Head of caudate nucleus (tissue), 42 donors: ENCODE measurements at regions not wholly inside any gene's neighbourhood (a gene's known extent, or its start where the extent isn't known, plus 50 kb on each side); places are given as distances from the start of the nearest gene placed in this dataset.
A peak's percentile ranks its signal among the peaks of the same experiment; 100 is the strongest.

Experiments used
- DNase-seq, 42 donors: peaks; one replicate each; pipeline versions ENCODE4 v3.0.0 to v3.0.0-alpha.2; 2020 to 2021; ENCODE audit warnings: mixed read lengths in 7 of 42
- intact Hi-C: fragments of 100-400 bp; cut with DNase I; formaldehyde crosslinking; loops from one replicate; pipeline ENCODE4 v1.15.0; 2022

DNA sequence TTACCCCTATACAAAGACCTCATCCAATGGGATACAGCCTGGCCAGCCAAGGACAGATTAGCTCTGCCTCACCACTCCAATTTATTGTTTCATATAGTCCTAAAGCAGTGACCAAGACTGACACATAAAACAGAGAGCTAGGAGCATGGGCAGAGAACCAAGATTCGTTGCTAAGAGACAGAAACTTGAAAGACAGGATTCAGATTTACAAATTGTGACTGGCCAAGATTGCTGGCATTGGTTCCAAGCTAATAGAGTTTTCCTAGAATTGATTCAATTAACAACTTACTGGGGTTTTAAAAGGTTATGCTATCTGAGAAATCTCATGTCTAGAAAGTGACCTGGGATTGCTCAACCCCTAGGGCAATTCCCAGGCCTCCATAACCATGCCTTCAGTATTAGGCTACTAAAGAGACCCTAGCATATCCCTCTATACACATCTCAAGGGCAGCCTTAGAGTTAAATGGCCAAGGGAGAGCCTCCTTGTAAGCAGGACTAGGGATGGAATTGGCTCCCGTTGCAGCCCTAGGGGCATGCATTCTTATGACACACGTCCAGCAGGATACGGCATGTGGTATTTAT, 75.6 kb downstream of the ICOS start:
- DNase-seq, result peak in 12 of 42 donors; percentile 6 to 63 (median 25)

DNA sequence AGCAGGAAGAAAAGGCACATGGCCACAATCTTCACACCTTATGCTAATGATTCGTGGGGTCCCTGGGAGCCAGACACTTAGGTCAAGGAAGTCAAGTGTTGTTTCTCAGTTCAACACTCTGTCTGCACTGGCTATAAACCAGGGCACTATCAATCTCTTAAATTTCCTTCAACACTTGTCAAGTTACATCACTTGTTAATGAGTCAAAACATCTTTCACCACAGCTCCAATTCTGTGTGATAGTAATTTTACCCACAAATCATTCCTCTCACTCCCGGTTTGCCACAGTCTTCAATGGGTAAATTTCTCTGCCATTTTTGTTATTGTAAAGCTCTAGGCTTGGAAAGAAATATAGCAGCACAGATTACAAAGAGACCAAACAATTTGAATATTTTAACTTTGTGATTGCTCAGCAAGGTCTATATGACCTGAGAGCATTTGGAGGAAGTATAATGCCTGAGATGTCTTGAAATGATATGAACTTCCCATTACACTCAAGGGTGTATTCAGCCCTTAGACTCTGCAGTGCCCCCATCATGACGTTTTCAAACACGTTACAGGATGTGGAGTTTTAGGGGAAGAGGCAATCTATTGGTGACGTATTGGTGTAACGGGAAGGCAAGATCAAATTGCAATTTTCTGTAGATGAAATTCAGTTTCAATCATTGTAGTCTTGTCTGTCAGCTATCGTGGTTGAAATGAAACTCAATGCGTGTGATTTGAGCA, 78.7 kb downstream of the ICOS start:
- no peak for DNase-seq
- intact Hi-C loops, result no loop called here

More for the DNA sequence above, 75.6 kb downstream of the ICOS start:
- intact Hi-C loops, result no loop called here

DNA sequence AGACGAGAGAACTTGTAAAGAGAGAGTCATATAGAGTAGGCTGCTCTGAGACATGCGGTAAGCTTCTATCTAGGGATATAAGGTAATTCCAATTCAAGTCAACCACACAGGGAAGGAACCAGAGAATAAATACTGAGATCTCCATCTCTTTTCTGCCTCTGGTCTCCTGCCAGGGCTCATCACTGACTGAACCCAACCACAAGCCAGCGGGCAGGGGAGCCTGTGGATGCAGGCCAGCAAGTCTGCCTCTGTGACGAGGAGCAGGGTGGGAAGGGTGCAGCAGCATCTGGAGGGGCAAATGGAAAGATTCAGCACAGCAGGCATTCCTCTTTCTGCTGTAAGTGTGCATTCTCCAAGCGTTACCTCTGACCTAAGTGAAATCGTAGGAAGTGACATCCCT, 82.2 kb downstream of the ICOS start:
- no peak for DNase-seq
- intact Hi-C loops, result no loop called here

DNA sequence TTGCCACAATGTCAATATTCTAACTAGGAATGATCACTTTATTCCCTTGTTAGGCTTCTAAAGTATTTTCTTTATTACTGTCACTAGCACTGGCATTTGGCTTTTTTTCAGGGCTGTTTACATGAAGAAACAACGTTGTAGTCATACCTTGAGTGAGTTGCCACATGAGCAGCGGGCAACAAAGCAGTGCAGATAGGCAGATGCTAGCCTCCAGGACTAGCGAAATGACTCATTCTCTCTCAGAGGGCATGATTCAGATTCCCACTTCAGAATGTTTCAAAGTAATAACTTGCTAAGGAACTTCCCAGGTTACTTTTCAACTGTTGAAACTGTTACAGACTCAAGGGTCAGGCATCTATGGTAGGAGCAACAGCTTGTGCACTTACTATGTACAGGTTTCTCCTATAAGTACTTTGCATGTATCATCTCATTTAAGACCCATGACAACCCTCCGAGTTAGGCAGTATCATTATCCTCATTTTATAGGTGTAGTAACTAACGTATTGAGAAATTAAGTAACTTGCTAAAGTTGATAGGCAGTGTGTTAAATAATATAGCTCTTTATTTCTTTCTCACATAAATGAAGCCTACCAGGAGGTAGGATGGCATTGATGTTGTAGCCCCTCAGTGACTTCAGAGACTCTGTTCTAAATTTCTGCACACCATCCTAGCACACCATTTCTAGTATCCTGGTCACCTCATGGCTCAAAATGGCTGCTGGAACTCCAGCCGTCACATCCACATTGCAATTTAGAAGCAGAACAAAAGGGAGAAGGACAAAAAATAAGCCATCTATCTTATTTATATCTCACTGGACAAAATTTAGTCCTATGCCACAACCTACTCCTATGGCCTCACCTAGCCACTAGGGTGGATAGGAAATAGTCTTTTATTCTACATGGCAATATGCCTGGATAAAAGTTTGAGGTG, 83.3 kb downstream of the ICOS start:
- intact Hi-C loops, result no loop called here

DNA sequence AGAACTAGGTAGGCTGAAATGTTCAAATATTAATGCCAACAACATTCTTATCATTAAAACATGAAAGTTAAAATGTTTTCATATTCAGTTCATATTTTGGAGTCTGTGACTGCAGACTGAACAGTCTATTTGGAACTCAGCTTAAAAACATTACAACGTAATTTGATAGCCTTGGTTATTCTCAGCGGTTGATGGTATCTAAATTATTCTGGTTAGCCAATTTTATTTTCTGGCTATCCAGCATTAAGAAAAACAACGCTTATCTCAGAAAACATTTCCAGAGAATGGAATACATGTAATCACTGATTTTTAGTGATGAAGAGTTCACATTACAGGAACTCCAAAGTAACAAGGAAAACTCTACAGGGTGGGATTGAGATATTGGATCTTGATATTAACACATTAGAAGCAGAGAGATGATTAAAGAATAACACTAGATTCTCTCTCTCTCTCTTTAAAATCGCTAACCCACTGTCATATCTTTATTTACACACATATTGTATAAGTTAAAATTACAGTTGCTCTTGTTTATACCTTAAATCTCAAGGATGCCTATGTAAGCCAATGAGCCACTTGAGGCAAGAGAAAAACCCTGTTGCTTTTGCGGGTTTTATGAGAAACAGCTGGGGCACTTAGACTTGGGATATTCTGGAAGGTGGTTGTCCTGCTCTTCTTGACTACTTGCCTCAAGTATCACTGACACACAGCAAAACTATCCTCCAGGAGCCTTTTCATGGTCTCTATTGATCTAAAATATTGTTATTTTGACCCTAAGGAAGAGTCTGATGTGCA, 84.9 kb downstream of the ICOS start:
- intact Hi-C loops, result no loop called here
- no peak for DNase-seq

More for the DNA sequence above, 83.3 kb downstream of the ICOS start:
- no peak for DNase-seq

DNA sequence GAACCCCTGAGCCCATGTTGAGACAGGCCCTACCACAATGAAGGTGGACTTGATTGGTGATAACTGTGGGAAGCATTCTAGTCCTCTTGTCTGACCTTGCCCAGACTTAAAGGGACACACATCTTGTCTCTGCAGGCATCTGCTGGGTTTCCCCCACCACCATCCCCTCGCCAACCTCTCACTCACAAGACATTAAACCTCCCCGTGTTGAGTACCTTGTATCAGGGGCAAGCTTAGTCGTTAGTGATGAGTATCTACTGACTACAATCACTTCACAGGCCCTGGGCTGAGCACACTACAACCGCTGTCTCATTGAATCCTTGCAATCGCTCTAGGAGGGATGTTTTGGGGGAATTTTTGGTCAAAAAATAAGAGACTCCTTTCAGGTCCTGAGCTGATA, 86.0 kb downstream of the ICOS start:
- DNase-seq, result no peak
- intact Hi-C loops, result no loop called here

DNA sequence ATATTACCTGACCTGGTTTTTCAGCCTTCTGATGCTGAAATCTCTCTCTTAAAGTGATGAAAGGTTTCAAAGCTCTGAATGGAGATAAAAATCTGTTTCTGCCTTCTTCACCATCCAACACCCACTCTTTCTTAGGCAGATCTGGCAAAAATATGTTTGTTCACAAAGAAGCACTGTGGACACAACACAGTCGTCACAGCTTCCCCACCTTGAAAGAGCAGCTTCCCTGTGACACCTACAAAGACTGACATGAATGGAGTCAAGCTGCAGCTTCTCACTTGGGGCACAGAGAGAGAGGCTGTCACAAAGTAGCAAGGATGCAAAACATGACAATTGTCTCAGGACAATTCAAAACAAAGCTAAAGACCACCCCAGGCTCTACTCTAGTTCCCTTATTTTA, 86.5 kb downstream of the ICOS start:
- intact Hi-C loops, result no loop called here
- DNase-seq, result peak in 2 of 42 donors; percentile 17 to 19

DNA sequence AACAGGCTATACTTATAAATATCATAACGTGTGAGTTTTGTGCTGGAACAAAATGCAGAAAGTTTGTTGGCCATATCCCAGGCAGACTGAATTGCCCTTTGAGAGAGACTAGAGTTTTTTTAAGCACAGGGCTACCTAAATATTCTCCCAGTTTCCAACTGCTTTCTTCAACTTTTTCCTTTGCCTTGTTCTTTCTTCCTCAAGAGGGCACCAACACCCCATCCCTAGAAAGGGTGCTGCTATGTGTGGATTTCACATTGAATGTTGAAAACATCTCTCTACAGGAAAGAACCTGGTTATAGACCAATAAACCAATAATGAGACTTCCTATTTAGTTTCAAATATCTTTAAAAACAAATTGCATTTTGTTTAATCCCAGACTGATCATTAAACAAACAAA, 87.9 kb downstream of the ICOS start:
- DNase-seq, result peak in 24 of 42 donors; percentile 5 to 70 (median 29)
- intact Hi-C loops, result no loop called here

DNA sequence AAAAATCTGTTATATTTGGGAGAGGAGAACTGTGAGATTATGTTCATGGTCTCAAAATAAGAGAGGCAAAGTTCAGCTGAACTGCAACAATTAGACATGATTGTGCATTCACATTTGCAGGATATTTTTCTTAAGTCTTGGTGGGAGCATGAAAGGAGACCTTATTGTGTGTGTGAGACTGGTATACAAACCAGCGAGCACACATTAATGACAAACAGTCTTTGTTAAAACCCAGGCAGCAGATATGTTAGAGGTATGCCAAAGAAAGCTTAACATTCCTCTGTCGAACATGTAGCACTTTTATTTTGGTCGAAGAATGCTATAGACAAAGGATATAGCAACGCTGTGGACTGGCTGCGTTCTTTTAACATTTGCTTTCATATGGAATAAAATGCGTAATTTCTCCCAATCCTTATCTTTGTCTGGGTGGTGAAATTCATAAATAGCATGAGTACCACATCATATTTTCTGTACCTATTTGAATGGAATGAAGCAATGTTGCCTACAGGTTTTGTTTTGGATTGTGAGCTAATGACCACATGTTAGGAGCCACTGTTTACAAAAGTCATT, 88.4 kb downstream of the ICOS start:
- intact Hi-C loops, result no loop called here
- no peak for DNase-seq

DNA sequence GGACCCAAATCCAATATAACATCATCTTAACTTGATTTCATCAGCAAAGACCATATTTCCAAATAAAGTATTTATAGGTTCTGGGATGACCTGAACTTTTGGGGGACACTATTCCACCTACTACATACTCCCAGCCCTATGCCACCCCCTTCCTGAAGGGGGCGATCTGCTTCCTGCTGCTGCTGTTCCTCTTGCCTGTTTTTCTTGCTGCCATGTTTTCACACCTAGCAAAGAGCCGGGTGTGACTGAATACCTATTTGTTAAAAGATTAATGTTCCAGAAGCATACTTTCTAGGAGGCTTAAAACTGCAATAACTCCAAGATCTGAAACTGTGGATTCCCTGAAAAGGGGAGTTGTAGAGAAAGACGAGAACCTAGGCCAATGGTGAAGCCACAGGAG, 89.7 kb downstream of the ICOS start:
- no peak for DNase-seq

DNA sequence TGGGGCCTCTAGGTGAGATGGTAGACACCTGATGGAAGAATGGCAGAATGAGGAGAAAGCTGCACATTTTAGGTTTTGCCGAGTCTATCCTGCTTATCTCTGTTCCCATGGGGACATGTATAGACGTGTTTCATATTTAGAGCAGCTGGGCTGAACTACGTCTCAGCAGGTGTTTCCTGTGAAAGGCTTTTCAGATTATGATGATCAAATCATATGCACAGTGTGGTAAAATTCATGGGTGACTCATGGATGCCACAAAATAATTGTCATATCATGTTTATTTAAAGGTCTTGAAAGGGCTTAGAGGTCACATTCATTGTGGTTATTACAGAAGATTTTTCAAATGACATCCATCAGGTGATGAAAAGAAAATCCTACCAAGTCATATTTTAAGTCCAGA, 90.5 kb downstream of the ICOS start:
- no peak for DNase-seq
- intact Hi-C loops, result no loop called here

More for the DNA sequence above, 89.7 kb downstream of the ICOS start:
- intact Hi-C loops, result no loop called here

DNA sequence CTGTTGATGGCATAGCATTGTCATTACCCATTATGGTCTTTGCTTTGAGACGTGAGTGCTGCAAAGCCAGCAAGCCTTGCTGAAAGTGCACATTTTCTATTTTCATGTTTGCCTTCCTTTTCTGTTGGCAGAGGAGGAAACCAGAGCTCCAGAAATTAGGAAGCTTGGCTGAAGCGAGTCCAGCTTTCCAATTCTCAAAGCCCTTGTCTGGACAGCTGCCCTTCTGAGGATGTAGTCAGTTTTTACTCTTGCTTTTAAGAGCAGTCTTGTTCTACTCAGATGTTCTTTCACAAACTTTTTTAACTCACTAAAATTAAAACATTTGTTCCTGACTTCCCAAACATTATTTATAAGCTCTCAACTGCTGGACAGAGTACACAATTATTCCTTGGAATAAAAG, 93.8 kb downstream of the ICOS start:
- DNase-seq, result peak in 2 of 42 donors; percentile 13

DNA sequence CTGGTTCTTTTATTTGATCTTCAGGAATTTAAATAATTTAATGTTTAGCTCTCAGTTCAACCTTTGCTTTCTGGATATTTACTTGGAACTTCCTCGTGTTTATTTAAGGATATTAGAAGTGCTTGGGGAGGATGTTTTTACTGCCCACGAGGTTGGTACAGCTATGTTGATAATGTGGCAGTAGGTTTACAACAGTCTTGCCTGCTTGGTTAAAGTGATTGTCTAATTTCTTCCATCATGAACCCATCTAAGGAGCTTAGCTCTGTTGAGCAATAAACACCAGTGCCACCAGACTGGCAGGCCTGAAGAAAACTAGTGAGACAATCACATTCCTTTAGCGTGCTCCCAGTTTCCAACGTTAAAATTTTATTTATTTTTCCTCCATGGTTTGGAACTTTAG, 94.5 kb downstream of the ICOS start:
- DNase-seq, result no peak
- intact Hi-C loops, result no loop called here

More for the DNA sequence above, 93.8 kb downstream of the ICOS start:
- intact Hi-C loops, result no loop called here

DNA sequence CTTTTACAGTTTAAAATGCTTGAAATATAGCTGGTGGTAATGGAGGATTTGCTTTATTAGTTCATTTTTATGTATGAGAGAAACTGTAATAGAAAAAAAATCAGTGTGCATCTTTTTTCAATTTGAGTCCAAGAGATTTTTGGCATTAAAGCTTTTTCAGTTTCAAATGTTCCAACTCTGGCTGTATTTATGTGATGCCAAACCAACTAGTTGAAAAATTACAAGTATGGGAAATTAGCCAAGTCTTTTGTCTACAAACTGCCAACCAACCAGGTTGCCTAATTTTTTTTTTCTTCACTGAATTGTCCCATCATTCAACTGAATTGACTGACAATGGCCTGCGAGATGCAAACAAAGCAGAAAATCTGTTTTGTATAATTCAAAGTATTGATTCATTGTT, 95.7 kb downstream of the ICOS start:
- DNase-seq, result no peak

DNA sequence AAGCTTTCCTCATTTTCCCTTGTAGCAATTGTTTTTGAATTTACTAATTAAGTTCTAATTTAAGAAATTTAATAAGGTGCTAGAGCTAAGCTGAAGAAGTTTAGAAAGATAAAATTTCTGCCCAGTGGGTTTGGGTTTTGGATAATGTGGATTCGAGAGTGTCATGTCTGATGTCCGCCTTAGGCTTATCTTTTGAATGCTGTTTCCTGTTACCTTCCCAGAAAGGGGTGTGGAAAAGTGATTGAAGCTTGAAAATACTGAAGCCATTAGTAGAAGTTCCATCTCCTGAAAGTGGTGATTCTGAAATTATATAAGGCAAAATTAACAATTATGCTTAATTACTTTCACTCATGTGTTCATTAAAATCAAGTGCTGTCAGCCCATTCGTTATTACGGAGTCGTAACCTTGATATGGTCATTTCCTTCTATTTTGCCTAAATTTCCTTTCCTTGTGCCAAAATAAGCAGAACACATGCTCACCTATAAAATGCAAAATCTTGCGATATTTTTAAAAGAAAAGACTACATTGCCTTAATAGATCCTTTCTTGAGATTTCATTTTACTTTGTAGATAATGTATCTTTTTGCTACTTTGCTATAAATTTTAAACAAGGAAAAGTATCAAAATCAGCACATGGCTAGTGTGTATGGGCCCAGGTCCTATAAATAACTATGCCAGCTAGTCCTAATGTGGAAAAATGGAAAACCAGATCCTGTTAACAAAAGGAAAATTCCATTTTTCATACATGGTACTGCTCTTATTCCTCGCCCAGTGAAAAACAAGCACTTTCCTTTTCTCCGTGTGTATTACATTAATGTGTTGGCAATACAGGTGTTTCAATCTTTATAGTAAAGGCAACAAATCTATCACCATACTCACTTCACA, 97.3 kb downstream of the ICOS start:
- no peak for DNase-seq
- intact Hi-C loops, result no loop called here

More for the DNA sequence above, 95.7 kb downstream of the ICOS start:
- intact Hi-C loops, result no loop called here

DNA sequence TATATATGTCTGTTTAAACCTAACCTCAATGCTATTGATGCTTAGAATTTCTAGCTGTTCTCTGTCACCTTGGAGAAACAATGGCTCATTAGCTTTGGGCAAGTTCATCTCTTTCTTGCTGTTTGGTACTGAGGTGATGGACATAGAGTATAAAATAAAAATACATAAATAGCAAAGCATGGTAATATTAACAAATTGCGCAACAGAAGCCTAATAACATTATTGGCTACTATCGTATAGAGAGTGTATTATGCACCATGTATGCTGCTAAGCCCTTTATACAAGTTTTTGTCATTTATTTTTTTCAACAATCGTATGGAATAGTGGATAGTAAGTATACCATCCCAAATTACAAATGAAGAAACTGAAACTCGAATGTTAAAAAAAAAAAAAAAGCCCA, 100.1 kb downstream of the ICOS start:
- no peak for DNase-seq
- intact Hi-C loops, result no loop called here

DNA sequence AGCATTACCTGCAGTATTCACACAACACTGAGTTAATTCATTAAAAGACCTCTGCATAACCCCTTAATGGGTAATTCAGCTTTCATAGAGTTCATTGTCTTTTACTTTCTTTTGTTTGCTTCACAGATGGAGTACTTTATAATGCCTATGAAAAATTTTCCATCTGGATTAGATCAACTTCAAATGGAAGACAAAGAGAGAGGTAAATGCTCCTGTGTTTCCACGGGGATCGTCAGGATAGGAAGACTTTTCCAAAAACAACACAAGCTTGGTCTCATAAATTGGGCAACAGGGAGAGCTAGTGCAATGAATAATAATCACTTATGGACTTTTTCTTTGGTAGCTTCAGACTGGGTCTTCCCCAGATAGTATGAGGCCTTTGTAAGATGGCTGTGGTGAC, 100.7 kb downstream of the ICOS start:
- DNase-seq, result no peak
- intact Hi-C loops, result no loop called here

DNA sequence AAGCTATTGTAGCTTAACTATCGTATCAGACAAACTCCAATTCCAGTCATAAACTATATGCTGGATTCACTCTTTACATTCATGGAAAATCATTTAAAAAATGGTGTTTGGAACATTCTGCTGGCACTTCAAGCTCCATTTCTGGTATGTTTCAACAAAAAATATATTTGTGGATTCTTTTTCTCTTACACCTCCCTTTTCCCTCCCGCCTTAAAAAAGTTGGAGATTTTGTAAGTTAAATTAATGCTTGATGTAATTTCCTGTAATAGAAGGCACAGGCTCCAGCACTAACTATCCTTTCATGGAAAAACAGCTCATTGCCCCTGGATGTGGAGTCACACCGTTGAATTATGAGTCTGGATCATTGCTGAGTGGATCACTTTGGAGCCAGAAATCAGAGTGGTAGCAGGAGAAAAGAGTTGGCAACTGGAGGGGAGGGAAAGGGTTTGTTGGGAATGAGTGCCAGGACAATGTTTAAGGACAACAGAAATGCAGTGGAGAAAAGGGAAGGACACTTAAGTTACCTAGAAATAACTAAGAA, 102.8 kb downstream of the ICOS start:
- DNase-seq, result no peak
- intact Hi-C loops, result no loop called here
